GM19455 (cell line): ENCODE measurements at regions not wholly inside any gene's neighbourhood (a gene's known extent, or its start where the extent isn't known, plus 50 kb on each side); places are given as distances from the start of the nearest gene placed in this dataset.
"Not testable (repeated sequence)": the region's sequence is repeated elsewhere in the genome, so short reads cannot be mapped to it uniquely, and the experiment has no call there.

ENCODE experiments used
- ATAC-seq: cut with Tn5 transposase; IDR thresholded peaks from one replicate; pipeline ENCODE4 v1.9.1; 2021; ENCODE audit not compliant: unreplicated experiment

GRCh38 chr13:42474954-42475353, 99.0 kb upstream of the TNFSF11 start:
- no peak for ATAC-seq

- no peak for ATAC-seq
These were observed 96.3 kb upstream of the TNFSF11 start for GRCh38 chr13:42477596-42478190.

- ATAC-seq: no peak
These were observed 95.3 kb upstream of the TNFSF11 start for GRCh38 chr13:42478531-42479156.

- ATAC-seq: no peak
These were observed 89.6 kb upstream of the TNFSF11 start for GRCh38 chr13:42484386-42484785.

GRCh38 chr13:42485272-42485671, 88.7 kb upstream of the TNFSF11 start:
- ATAC-seq: no peak

GRCh38 chr13:42486711-42487198, 87.2 kb upstream of the TNFSF11 start:
- ATAC-seq: no peak

GRCh38 chr13:42487221-42487620, 86.7 kb upstream of the TNFSF11 start:
- no peak for ATAC-seq

GRCh38 chr13:42490676-42491075, 83.3 kb upstream of the TNFSF11 start:
- no peak for ATAC-seq

- no peak for ATAC-seq
These were observed 81.5 kb upstream of the TNFSF11 start for GRCh38 chr13:42492372-42492920.

- no peak for ATAC-seq
These were observed 79.8 kb upstream of the TNFSF11 start for GRCh38 chr13:42494157-42494556.

- no peak for ATAC-seq
These were observed 78.7 kb upstream of the TNFSF11 start for GRCh38 chr13:42495255-42495654.

GRCh38 chr13:42495751-42496150, 78.2 kb upstream of the TNFSF11 start:
- no peak for ATAC-seq

- ATAC-seq: not testable (repeated sequence)
These were observed 76.9 kb upstream of the TNFSF11 start for GRCh38 chr13:42496926-42497554.

GRCh38 chr13:42497798-42498197, 76.2 kb upstream of the TNFSF11 start:
- peak; percentile 90 for ATAC-seq

GRCh38 chr13:42498521-42498920, 75.4 kb upstream of the TNFSF11 start:
- ATAC-seq: no peak
